ENCODE measurements at regions not wholly inside any gene's neighbourhood (a gene's known extent, or its start where the extent isn't known, plus 50 kb on each side); places are given as distances from the start of the nearest gene placed in this dataset.

DNA sequence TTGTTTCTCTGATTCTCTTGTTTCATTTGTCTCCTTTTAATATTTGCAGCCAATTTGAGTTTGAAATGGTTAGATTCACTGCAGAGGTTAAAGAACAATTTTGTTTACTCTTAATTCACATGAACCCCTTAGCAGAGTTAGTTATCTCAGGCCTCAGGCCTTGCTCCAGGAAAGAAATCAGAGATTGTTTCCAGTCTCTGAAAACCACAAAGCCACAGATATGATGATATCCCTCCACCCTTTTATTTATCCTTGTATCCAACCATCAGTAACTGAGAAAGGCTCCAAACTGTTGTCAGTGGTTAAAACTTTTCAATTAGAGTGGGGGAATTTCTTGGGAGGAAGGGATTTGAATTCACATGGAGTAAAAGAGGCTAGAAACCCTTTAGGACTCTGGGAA is 406.0 kb upstream of the DMAC1 start:
- Histone ChIP-seq H3K79me2 (ENCODE audit: control insufficient read depth, insufficient read depth, low read length) (no peaks in the 10 kb centered on the region), H3K27ac (ENCODE audit: insufficient read depth, low read length) (no peak overlapping the region), H4K20me1 (ENCODE audit: control insufficient read depth, extremely low read depth, insufficient read depth, low read length) (no peaks in the 10 kb centered on the region), H2AFZ (ENCODE audit: low read length) (no peak overlapping the region), H3K4me2 (ENCODE audit: extremely low read depth, insufficient read depth, low read length) (no peak overlapping the region), H3K36me3 (ENCODE audit: control insufficient read depth, insufficient read depth, low read length) (no peaks in the 10 kb centered on the region), H3K27me3 (ENCODE audit: control insufficient read depth, insufficient read depth, low read length) (no peaks in the 10 kb centered on the region), H3K9ac (ENCODE audit: insufficient read depth, low read length) (no peak overlapping the region), H3K4me1 (ENCODE audit: control insufficient read depth, extremely low read depth, insufficient read depth, low read length) (no peaks in the 10 kb centered on the region), H3K9me3 (ENCODE audit: control insufficient read depth, insufficient read depth, low read depth, low read length) (no peaks in the 10 kb centered on the region), H3K4me3 (replicated peaks in 1 of 4; ENCODE audit: control extremely low read depth in 1 of 4, insufficient read depth in 1 of 4, low read depth in 3 of 4, low read length in 4 of 4) (no peak overlapping the region)
- TF ChIP-seq EZH2 (IDR thresholded peaks at IDR 0.05; ENCODE audit: low read length, missing control alignments) (no peak), CTCF (conservative IDR thresholded peaks at IDR 0.05 in 1 of 2, IDR thresholded peaks at IDR 0.05 in 1 of 2; ENCODE audit: low read depth in 1 of 2, low read length in 2 of 2) (no peak)
- DNase-seq (ENCODE audit: low read depth in 2 of 2), result peak; percentile 19 to 42

- H3K36me3 ChIP-seq (ENCODE audit: control insufficient read depth, insufficient read depth, low read length), result no peaks in the 10 kb centered on the region
- no peak overlapping the region for H3K27ac ChIP-seq (ENCODE audit: insufficient read depth, low read length)
- no peak for DNase-seq (ENCODE audit: low read depth in 2 of 2)
- H3K4me3 ChIP-seq (replicated peaks in 1 of 4; ENCODE audit: control extremely low read depth in 1 of 4, insufficient read depth in 1 of 4, low read depth in 3 of 4, low read length in 4 of 4), result no peak overlapping the region
- no peaks in the 10 kb centered on the region for H4K20me1 ChIP-seq (ENCODE audit: control insufficient read depth, extremely low read depth, insufficient read depth, low read length)
- H3K27me3 ChIP-seq (ENCODE audit: control insufficient read depth, insufficient read depth, low read length), result no peaks in the 10 kb centered on the region
- no peak overlapping the region for H3K9ac ChIP-seq (ENCODE audit: insufficient read depth, low read length)
- H3K4me1 ChIP-seq (ENCODE audit: control insufficient read depth, extremely low read depth, insufficient read depth, low read length), result no peaks in the 10 kb centered on the region
- H2AFZ ChIP-seq (ENCODE audit: low read length), result no peak overlapping the region
- TF ChIP-seq CTCF (conservative IDR thresholded peaks at IDR 0.05 in 1 of 2, IDR thresholded peaks at IDR 0.05 in 1 of 2; ENCODE audit: low read depth in 1 of 2, low read length in 2 of 2) (no peak), EZH2 (IDR thresholded peaks at IDR 0.05; ENCODE audit: low read length, missing control alignments) (no peak)
- no peaks in the 10 kb centered on the region for H3K79me2 ChIP-seq (ENCODE audit: control insufficient read depth, insufficient read depth, low read length)
- no peak overlapping the region for H3K4me2 ChIP-seq (ENCODE audit: extremely low read depth, insufficient read depth, low read length)
- H3K9me3 ChIP-seq (ENCODE audit: control insufficient read depth, insufficient read depth, low read depth, low read length), result no peaks in the 10 kb centered on the region
These were observed 390.3 kb upstream of the DMAC1 start for GRCh38 chr9:8189881-8190280.

DNA sequence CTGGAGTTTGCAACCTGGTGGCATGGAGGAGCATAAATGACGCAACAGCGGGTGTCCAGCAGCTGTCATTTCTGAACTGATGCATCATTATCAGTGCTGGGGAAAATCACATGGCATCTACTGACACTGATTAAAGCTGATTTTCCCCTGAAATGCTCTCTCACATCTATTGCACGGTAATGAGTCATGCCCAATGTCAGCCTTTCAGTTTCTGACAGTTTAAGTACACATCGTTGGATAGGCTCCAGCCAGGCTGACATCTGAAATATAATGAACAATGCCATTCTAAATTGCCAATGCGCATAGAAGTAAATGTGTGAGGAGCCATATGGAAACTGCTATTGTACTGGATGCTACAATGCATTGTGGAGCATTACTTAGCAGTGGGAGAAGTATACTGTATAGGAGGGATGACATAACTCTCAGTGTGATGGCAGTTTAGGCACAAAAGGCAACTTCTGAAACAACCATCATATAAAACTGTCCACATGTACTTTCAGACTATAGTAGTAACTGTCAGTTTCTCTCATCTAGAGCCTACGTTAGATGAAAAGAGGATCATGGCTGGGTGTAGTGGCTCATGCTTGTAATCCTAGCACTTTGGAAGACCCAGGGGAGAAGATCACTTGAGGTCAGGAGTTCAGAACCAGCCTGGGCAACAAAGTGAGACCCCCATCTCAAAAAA is 389.3 kb upstream of the DMAC1 start:
- H4K20me1 ChIP-seq (ENCODE audit: control insufficient read depth, extremely low read depth, insufficient read depth, low read length), result no peaks in the 10 kb centered on the region
- H3K9ac ChIP-seq (ENCODE audit: insufficient read depth, low read length), result no peak overlapping the region
- no peaks in the 10 kb centered on the region for H3K27me3 ChIP-seq (ENCODE audit: control insufficient read depth, insufficient read depth, low read length)
- TF ChIP-seq CTCF (conservative IDR thresholded peaks at IDR 0.05 in 1 of 2, IDR thresholded peaks at IDR 0.05 in 1 of 2; ENCODE audit: low read depth in 1 of 2, low read length in 2 of 2) (no peak), EZH2 (IDR thresholded peaks at IDR 0.05; ENCODE audit: low read length, missing control alignments) (no peak)
- H3K9me3 ChIP-seq (ENCODE audit: control insufficient read depth, insufficient read depth, low read depth, low read length), result no peaks in the 10 kb centered on the region
- no peak overlapping the region for H3K4me3 ChIP-seq (replicated peaks in 1 of 4; ENCODE audit: control extremely low read depth in 1 of 4, insufficient read depth in 1 of 4, low read depth in 3 of 4, low read length in 4 of 4)
- H2AFZ ChIP-seq (ENCODE audit: low read length), result no peak overlapping the region
- no peaks in the 10 kb centered on the region for H3K79me2 ChIP-seq (ENCODE audit: control insufficient read depth, insufficient read depth, low read length)
- no peak overlapping the region for H3K27ac ChIP-seq (ENCODE audit: insufficient read depth, low read length)
- H3K36me3 ChIP-seq (ENCODE audit: control insufficient read depth, insufficient read depth, low read length), result no peaks in the 10 kb centered on the region
- no peak overlapping the region for H3K4me2 ChIP-seq (ENCODE audit: extremely low read depth, insufficient read depth, low read length)
- peak in 1 of 2 donors; percentile 28 for DNase-seq (ENCODE audit: low read depth in 2 of 2)
- H3K4me1 ChIP-seq (ENCODE audit: control insufficient read depth, extremely low read depth, insufficient read depth, low read length), result no peaks in the 10 kb centered on the region
